IPS DF 6.9 (cell line): ENCODE measurements at regions not wholly inside any gene's neighbourhood (a gene's known extent, or its start where the extent isn't known, plus 50 kb on each side); places are given as distances from the start of the nearest gene placed in this dataset.

Source experiments
- DNase-seq: peaks from one replicate; pipeline ENCODE4 v3.0.0-alpha.2; 2013; ENCODE audit warnings: low read depth, low spot score
- H3K27ac ChIP-seq: one replicate; pipeline ENCODE4 v1.5.1; 2013; ENCODE audit warnings: low read length, control low read depth
- H3K27me3 ChIP-seq: 2 replicates; pipeline ENCODE4 v1.6.1; 2013; ENCODE audit warnings: mild to moderate bottlenecking, low read length; ENCODE audit not compliant: control insufficient read depth, insufficient read depth
- H3K36me3 ChIP-seq: 2 replicates; pipeline ENCODE4 v1.6.1; 2013; ENCODE audit warnings: low read length; ENCODE audit not compliant: control insufficient read depth, insufficient read depth
- H3K4me1 ChIP-seq: 2 replicates; pipeline ENCODE4 v1.6.1; 2013; ENCODE audit warnings: low read length; ENCODE audit not compliant: control insufficient read depth, insufficient read depth
- H3K4me3 ChIP-seq: 2 replicates; pipeline ENCODE4 v1.5.1; 2013; ENCODE audit warnings: mild to moderate bottlenecking, low read length
- H3K9me3 ChIP-seq: 2 replicates; pipeline ENCODE4 v1.6.1; 2013; ENCODE audit warnings: low read length, inconsistent platforms; ENCODE audit not compliant: control insufficient read depth, insufficient read depth
- whole genome bisulfite sequencing: extraction: QIAGEN DNeasy Blood & Tissue Kit; methylation state at CpG from one replicate; pipeline ENCODE4 v1.1.7; 2013; ENCODE audit warnings: mixed read lengths, missing lambda C conversion rate; ENCODE audit not compliant: insufficient read length, insufficient coverage; 5-methylcytosine and 5-hydroxymethylcytosine counted together

DNA sequence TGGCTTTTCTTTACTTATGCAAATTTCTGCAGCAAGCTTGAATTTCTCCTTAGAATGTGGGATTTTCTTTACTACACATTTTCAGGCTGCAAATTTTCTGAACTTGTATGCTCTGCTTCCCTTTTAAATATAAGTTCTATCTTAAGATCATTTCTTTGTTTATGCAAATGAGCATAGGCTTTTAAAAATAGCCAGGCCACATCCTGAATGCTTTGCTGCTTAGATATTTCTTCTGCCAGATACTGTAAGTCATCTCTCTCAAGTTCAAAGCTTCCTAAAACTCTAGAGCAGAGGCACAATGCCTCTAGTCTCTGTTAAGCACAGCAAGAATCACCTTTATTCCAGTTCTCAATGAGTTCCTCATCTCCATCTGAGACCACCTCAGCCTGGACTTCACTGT is 685.9 kb upstream of the LRRC4C start:
- no peaks in the 10 kb centered on the region for H3K36me3 ChIP-seq
- H3K4me3 ChIP-seq, result no peak overlapping the region
- no peak for DNase-seq
- no peaks in the 10 kb centered on the region for H3K27me3 ChIP-seq
- no peak overlapping the region for H3K27ac ChIP-seq
- H3K9me3 ChIP-seq, result no peaks in the 10 kb centered on the region; the same call in none of the 2 replicates
- H3K4me1 ChIP-seq, result no peaks in the 10 kb centered on the region

DNA sequence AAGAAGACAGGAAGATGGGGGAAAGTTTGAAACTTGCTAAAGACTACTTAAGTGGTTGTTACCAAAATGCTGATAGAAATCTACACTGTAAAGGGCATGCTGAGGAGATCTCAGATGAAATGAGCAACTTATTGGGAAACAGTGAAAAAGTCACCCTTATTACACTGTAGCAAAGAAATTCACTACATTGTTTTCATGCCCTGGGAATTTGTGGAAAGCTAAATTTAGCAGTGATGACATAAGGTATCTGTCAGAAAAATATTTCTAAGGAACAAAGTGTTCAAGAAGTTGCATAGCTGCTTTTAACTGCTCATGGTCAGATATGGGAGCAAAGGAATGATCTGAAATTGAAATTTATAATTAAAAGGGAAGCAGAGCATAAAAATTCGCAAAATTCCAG is 702.4 kb upstream of the LRRC4C start:
- no peaks in the 10 kb centered on the region for H3K9me3 ChIP-seq
- WGBS, result no CpG with 5 or more reads among the region's 1 CpG
- no peaks in the 10 kb centered on the region for H3K27me3 ChIP-seq
- no peaks in the 10 kb centered on the region for H3K36me3 ChIP-seq
- no peak overlapping the region for H3K27ac ChIP-seq
- no peak overlapping the region for H3K4me3 ChIP-seq
- no peaks in the 10 kb centered on the region for H3K4me1 ChIP-seq
- DNase-seq, result no peak

DNA sequence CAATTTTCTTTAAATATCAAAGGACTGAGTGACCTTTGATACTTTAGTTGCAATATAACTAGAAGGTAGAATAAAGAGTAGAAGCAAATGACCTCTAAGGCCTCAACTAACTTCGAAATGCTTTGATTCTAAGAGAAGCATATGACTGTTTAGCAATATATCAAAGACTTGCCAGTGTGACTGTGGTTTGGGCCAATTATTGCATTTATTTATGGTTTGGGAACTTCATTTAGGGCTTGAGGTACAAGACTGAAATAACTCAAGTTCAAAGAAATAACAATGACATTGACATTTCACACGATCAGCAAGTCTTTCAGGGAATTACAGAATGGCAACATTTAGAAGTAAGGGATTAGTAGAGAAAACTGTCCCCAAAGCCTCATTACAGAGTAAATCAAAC is 709.7 kb upstream of the LRRC4C start:
- no peaks in the 10 kb centered on the region for H3K4me1 ChIP-seq
- WGBS, result no CpG with 5 or more reads among the region's 2 CpGs
- H3K27me3 ChIP-seq, result no peaks in the 10 kb centered on the region
- H3K4me3 ChIP-seq, result no peak overlapping the region
- DNase-seq, result no peak
- no peaks in the 10 kb centered on the region for H3K36me3 ChIP-seq
- no peaks in the 10 kb centered on the region for H3K9me3 ChIP-seq
- H3K27ac ChIP-seq, result no peak overlapping the region

DNA sequence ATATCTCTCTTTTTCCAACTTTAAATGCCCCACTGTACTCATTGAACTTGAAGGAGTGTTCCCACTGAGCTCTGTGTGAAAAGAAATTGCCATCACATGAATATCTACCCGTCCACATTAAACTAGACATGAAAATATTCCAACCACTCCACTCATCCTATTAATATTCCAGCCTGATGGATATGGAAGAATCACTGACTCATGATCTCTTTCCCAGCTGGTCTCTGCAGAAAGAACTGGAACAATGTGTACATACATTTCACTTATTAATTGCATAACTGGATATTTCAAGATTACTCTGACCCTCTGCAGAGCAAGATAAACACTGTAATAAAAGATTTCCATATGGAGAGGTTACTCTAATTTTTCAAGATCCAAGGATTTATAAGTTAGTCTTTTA is 711.1 kb upstream of the LRRC4C start:
- no CpG with 5 or more reads among the region's 1 CpG for WGBS
- no peak for DNase-seq

DNA sequence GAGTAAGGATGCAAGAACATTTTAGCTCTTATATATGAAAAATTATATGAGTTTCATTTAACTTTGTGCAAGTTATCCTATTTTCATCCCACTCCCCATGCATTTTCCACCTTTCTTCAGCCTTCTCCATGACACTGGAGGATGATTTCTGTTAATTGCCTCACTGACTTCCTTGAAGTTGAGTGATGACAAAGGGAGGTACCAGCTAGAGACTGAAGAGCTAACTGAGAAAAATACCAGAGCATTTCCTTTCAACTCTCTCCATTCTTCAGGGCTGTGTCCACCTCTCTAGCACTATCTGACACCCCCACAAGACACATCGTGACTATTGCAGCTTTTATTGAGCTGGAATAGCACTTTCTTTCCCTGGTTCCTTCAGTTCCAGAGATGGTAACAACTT is 711.6 kb upstream of the LRRC4C start:
- no peaks in the 10 kb centered on the region for H3K4me1 ChIP-seq
- no peak overlapping the region for H3K27ac ChIP-seq
- no CpG with 5 or more reads among the region's 1 CpG for WGBS
- H3K4me3 ChIP-seq, result no peak overlapping the region
- no peaks in the 10 kb centered on the region for H3K27me3 ChIP-seq
- no peaks in the 10 kb centered on the region for H3K9me3 ChIP-seq
- no peak for DNase-seq
- no peaks in the 10 kb centered on the region for H3K36me3 ChIP-seq

More for the DNA sequence above, 711.1 kb upstream of the LRRC4C start:
- H3K27me3 ChIP-seq, result no peaks in the 10 kb centered on the region
- H3K4me3 ChIP-seq, result no peak overlapping the region
- H3K36me3 ChIP-seq, result no peaks in the 10 kb centered on the region
- H3K9me3 ChIP-seq, result no peaks in the 10 kb centered on the region
- H3K4me1 ChIP-seq, result no peaks in the 10 kb centered on the region
- H3K27ac ChIP-seq, result no peak overlapping the region

DNA sequence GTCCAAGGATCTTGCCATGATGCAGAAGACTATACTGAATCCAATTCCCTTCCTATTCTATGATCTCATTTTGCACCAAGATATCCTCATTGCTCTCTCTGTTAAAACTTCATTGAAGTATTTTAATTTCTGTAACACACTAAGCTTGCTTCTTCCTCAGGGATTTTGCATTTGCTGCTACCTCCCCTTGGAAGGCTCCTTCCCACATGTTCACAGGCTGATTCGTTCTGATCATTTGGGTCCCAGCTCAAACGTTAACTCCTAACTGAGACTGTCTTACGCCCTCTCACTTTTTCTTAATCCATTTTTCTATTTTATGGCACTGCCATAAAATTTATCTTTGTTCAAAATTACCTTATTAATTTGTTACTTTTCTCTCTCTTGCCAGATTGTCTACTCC is 713.0 kb upstream of the LRRC4C start:
- no CpG with 5 or more reads among the region's 3 CpGs for WGBS
- H3K36me3 ChIP-seq, result no peaks in the 10 kb centered on the region
- no peaks in the 10 kb centered on the region for H3K9me3 ChIP-seq
- H3K27me3 ChIP-seq, result no peaks in the 10 kb centered on the region
- no peak overlapping the region for H3K27ac ChIP-seq
- no peaks in the 10 kb centered on the region for H3K4me1 ChIP-seq
- H3K4me3 ChIP-seq, result no peak overlapping the region
- DNase-seq, result no peak

DNA sequence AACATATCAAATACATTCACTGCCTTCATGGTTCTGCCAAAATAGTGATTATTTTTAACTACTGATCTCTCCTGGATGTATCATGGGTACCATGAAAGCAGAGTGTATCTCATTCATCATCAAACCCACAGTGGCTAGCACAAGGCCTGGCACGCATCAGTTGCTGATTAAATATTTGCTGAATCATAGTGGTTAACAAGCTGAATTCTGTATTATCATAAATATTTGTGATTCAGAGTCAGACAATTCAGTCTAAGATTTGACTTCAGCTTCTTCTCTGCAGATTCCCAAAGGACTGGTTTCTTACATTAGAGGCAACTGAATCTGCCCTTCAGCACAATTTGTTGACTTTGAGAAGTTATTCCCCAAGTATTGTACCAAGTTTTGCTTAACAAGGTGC is 715.8 kb upstream of the LRRC4C start:
- DNase-seq, result no peak
- no peak overlapping the region for H3K27ac ChIP-seq
- WGBS, result no CpG with 5 or more reads among the region's 1 CpG

DNA sequence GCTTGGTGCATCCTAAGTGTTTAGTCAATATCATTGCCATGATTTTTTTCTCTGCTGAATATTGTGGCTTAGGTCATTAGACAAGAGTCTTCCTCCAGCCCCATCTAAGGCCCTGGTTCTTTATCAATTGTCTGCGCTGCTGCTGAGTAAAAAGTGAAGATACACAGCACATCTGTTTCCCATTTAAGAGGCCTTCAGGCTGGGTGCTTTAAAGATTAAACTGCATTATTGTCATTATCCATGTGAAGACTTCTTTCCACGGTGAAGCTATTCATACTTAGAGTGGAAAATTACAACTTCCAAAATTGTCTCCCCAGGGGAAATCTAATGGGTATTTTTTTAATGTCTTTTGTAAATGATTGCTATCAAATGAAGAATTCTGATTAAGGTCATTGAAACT is 719.8 kb upstream of the LRRC4C start:
- H3K27ac ChIP-seq, result no peak overlapping the region
- no peaks in the 10 kb centered on the region for H3K36me3 ChIP-seq
- no peak overlapping the region for H3K4me3 ChIP-seq
- H3K4me1 ChIP-seq, result no peaks in the 10 kb centered on the region
- H3K9me3 ChIP-seq, result no peaks in the 10 kb centered on the region
- DNase-seq, result no peak
- no peaks in the 10 kb centered on the region for H3K27me3 ChIP-seq
- no CpG with 5 or more reads among the region's 2 CpGs for WGBS

More for the DNA sequence above, 715.8 kb upstream of the LRRC4C start:
- Histone ChIP-seq H3K36me3 (no peaks in the 10 kb centered on the region), H3K27me3 (no peaks in the 10 kb centered on the region), H3K4me3 (no peak overlapping the region), H3K4me1 (no peaks in the 10 kb centered on the region), H3K9me3 (no peaks in the 10 kb centered on the region)

DNA sequence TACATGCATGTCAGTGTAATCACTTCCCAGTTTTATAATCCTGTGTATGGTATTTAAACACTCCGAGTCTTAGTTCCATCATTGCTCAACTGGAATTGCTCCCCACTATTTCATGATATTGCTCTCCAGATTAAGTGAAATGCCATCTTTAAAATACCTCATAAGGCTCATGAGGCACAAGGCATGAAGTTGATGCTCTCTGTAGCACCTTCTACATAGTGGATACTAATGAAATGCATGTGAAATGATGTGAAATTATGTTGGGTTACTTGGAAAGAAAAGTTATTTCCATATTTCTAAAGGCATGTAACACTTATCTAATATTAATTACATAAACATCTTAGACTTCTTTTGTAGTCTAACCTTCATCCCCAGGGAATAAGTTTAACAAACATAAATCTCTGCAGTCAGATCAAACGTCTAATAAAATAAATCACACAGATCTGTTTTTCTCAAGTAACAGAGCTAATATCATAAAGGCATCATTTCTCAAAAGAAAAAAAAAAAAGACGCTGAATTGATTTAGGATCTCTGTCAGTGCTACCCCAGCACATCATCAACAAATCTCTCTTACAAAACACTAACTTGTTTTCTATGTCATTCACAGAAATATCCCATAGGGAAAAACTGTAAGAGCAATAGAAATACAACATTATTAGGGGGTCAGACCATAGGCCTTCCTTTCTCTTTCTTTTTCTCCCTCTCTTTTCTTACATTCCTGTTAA is 736.0 kb upstream of the LRRC4C start:
- H3K27me3 ChIP-seq, result no peaks in the 10 kb centered on the region
- H3K9me3 ChIP-seq, result no peaks in the 10 kb centered on the region
- H3K36me3 ChIP-seq, result no peaks in the 10 kb centered on the region
- H3K4me1 ChIP-seq, result no peaks in the 10 kb centered on the region
- no CpG with 5 or more reads among the region's 3 CpGs for WGBS
- no peak for DNase-seq
- no peak overlapping the region for H3K4me3 ChIP-seq
- H3K27ac ChIP-seq, result no peak overlapping the region

DNA sequence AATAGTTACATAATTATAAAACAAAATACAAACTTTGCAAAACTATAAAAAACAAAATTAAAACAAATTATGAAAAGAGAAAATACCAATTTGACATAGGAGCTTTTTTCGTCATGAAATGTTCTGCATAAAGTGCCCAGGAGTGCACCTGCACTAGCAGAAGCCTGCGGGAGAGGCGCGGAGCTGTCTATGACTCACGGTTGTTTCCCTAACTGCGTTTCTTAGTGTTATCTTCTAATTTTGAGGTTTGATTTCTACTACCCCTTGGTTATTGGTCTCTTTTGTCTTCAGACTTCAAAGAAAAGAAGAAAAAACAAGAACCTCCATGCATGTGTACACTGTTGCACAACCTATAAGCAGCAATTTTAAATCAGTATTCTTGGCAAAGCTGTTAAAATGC is 740.9 kb upstream of the LRRC4C start:
- Histone ChIP-seq H3K4me3 (no peak overlapping the region), H3K27me3 (no peaks in the 10 kb centered on the region), H3K27ac (no peak overlapping the region), H3K36me3 (no peaks in the 10 kb centered on the region), H3K9me3 (no peaks in the 10 kb centered on the region), H3K4me1 (no peaks in the 10 kb centered on the region)
- no CpG with 5 or more reads among the region's 6 CpGs for WGBS
- no peak for DNase-seq

DNA sequence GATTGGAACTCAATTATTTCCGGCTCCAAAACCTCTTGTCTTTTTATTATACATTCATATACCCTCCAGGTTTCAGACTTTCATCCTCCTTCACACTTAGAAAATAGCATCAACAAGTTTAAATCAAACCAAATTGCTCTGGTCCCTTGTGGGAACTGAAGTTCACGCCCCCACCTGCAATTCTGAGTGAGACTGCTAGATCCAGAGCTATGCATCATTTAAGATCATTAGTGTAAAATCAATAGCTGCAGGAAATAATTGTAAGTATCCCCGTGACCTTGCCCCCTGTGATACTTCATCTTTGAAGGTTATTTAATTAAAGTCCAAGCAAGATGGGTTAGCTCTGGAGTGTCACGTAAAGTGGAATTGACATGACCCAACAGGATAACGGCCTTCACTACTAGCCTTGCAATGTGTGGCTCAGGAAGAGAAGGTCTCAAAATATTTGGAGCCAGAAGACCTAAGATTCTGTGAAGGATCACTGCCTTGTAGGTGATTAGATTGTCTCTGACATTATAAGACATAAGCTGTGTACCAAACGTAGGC is 742.2 kb upstream of the LRRC4C start:
- no peak for DNase-seq

More for the DNA sequence above, 742.2 kb upstream of the LRRC4C start:
- Histone ChIP-seq H3K4me3 (no peak overlapping the region), H3K27ac (no peak overlapping the region), H3K9me3 (no peaks in the 10 kb centered on the region), H3K27me3 (no peaks in the 10 kb centered on the region), H3K4me1 (no peaks in the 10 kb centered on the region), H3K36me3 (no peaks in the 10 kb centered on the region)
- whole genome bisulfite sequencing, result no CpG with 5 or more reads among the region's 6 CpGs
